GM18505 (cell line): ENCODE measurements at regions not wholly inside any gene's neighbourhood (a gene's known extent, or its start where the extent isn't known, plus 50 kb on each side); places are given as distances from the start of the nearest gene placed in this dataset.
"Not testable (repeated sequence)": the region's sequence is repeated elsewhere in the genome, so short reads cannot be mapped to it uniquely, and the experiment has no call there.

Experiments
- ATAC-seq: cut with Tn5 transposase; IDR thresholded peaks from one replicate; pipeline ENCODE4 v1.9.1; 2021; ENCODE audit not compliant: unreplicated experiment
- POLR2A ChIP-seq: IDR thresholded peaks from 4 replicates; pipeline ENCODE4 v1.6.1; 2011; ENCODE audit warnings: borderline replicate concordance; ENCODE audit not compliant: insufficient read depth, insufficient read length; ENCODE audit errors: extremely low read depth

GRCh38 chr21:19400223-19400770 lies 996.7 kb upstream of the TMPRSS15 start:
- ATAC-seq = no peak
- no peak for TF ChIP-seq POLR2A

GRCh38 chr21:19402870-19403269 lies 999.3 kb upstream of the TMPRSS15 start:
- TF ChIP-seq POLR2A = no peak
- no peak for ATAC-seq

- TF ChIP-seq POLR2A = no peak
- ATAC-seq = no peak
Observed at GRCh38 chr21:19405326-19405725, 1001.7 kb upstream of the TMPRSS15 start.

GRCh38 chr21:19420565-19420964 lies 1017.0 kb upstream of the TMPRSS15 start:
- ATAC-seq = no peak
- TF ChIP-seq POLR2A = no peak

GRCh38 chr21:19433623-19434022 lies 1030.0 kb upstream of the TMPRSS15 start:
- no peak for TF ChIP-seq POLR2A
- ATAC-seq = no peak

- no peak for TF ChIP-seq POLR2A
- no peak for ATAC-seq
Observed at GRCh38 chr21:19440792-19441655, 1037.4 kb upstream of the TMPRSS15 start.

GRCh38 chr21:19458295-19458694 lies 1054.7 kb upstream of the TMPRSS15 start:
- ATAC-seq = no peak
- TF ChIP-seq POLR2A = no peak

GRCh38 chr21:19461481-19462205 lies 1058.1 kb upstream of the TMPRSS15 start:
- no peak for TF ChIP-seq POLR2A
- no peak for ATAC-seq

- no peak for ATAC-seq
Observed at GRCh38 chr21:19463966-19464365, 1060.4 kb upstream of the TMPRSS15 start.

GRCh38 chr21:19468991-19469715 lies 1065.6 kb upstream of the TMPRSS15 start:
- ATAC-seq = no peak
- no peak for TF ChIP-seq POLR2A

More at GRCh38 chr21:19463966-19464365, 1060.4 kb upstream of the TMPRSS15 start:
- no peak for TF ChIP-seq POLR2A

- no peak for TF ChIP-seq POLR2A
- ATAC-seq = no peak
Observed at GRCh38 chr21:19475525-19475924, 1071.9 kb upstream of the TMPRSS15 start.

GRCh38 chr21:19489930-19490329 lies 1086.3 kb upstream of the TMPRSS15 start:
- no peak for ATAC-seq

GRCh38 chr21:19490481-19490880 lies 1086.9 kb upstream of the TMPRSS15 start:
- no peak for TF ChIP-seq POLR2A
- ATAC-seq = no peak

More at GRCh38 chr21:19489930-19490329, 1086.3 kb upstream of the TMPRSS15 start:
- no peak for TF ChIP-seq POLR2A

GRCh38 chr21:19493437-19494241 lies 1090.1 kb upstream of the TMPRSS15 start:
- ATAC-seq = not testable (repeated sequence)
